Nephron progenitor cell (in vitro differentiated cells): ENCODE measurements at regions not wholly inside any gene's neighbourhood (a gene's known extent, or its start where the extent isn't known, plus 50 kb on each side); places are given as distances from the start of the nearest gene placed in this dataset.
A peak's percentile ranks its signal among the peaks of the same experiment; 100 is the strongest.

Source experiments
- DNase-seq: peaks from one replicate; pipeline ENCODE4 v3.0.0; 2021
- H3K27ac Mint-ChIP-seq: 2 replicates; pipeline ENCODE4 v1.8.0; 2021; ENCODE audit warnings: mild to moderate bottlenecking, moderate library complexity, mixed read lengths
- H3K27me3 Mint-ChIP-seq: 2 replicates; pipeline ENCODE4 v1.8.0; 2021; ENCODE audit warnings: mild to moderate bottlenecking, low read depth, mixed read lengths; ENCODE audit not compliant: poor library complexity
- H3K36me3 Mint-ChIP-seq: 2 replicates; pipeline ENCODE4 v1.8.0; 2021; ENCODE audit warnings: low read depth, mixed read lengths
- H3K4me1 Mint-ChIP-seq: 2 replicates; pipeline ENCODE4 v1.8.0; 2021; ENCODE audit warnings: mixed read lengths
- H3K4me3 Mint-ChIP-seq: 2 replicates; pipeline ENCODE4 v1.8.0; 2021; ENCODE audit warnings: mild to moderate bottlenecking, moderate library complexity, mixed read lengths
- H3K9me3 Mint-ChIP-seq: 2 replicates; pipeline ENCODE4 v1.8.0; 2021; ENCODE audit warnings: mild to moderate bottlenecking, moderate library complexity, mixed read lengths
- TF ChIP-seq, protein P1 (sequence below): fragments of 200-600 bp; sonication (generic); IDR thresholded peaks from 2 replicates; pipeline ENCODE4 v1.5.0; 2021; ENCODE audit warnings: antibody characterized with exemption

DNA sequence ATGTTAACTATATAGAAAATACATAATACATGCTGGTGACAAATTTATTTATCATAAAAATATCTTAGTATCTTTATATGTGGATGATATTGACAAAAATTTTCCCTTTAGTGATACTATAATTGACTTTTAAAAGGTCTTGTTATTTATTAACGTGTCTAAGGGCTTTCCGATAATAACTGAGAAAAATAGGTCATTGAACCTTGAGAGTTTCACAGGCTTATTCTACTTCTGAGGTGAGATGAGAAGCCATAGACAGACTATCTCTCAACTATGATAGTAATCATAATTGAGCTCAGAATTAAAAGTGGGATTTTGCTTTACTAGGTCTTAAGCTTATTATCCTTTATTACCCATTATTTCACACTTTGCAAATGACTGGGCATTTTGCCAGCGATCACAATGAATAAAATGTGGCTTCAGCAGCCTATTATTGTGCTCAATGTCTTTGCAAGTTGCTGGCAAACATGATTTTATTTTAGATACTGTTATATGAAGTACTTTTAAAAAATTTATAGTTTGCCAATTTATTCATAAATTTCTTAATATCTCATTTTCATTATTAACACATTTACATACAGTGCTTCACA is 574.5 kb downstream of the ZWINT start:
- Mint-ChIP-seq H3K4me1 (no peaks in the 10 kb centered on the region), H3K36me3 (no peaks in the 10 kb centered on the region), H3K9me3 (peaks cover 5% of the 10 kb centered on the region), H3K27me3 (peaks cover 4% of the 10 kb centered on the region), H3K4me3 (no peak overlapping the region), H3K27ac (no peak overlapping the region)
- no peak for DNase-seq
- TF ChIP-seq, protein P1, sequence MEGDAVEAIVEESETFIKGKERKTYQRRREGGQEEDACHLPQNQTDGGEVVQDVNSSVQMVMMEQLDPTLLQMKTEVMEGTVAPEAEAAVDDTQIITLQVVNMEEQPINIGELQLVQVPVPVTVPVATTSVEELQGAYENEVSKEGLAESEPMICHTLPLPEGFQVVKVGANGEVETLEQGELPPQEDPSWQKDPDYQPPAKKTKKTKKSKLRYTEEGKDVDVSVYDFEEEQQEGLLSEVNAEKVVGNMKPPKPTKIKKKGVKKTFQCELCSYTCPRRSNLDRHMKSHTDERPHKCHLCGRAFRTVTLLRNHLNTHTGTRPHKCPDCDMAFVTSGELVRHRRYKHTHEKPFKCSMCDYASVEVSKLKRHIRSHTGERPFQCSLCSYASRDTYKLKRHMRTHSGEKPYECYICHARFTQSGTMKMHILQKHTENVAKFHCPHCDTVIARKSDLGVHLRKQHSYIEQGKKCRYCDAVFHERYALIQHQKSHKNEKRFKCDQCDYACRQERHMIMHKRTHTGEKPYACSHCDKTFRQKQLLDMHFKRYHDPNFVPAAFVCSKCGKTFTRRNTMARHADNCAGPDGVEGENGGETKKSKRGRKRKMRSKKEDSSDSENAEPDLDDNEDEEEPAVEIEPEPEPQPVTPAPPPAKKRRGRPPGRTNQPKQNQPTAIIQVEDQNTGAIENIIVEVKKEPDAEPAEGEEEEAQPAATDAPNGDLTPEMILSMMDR: no peak

DNA sequence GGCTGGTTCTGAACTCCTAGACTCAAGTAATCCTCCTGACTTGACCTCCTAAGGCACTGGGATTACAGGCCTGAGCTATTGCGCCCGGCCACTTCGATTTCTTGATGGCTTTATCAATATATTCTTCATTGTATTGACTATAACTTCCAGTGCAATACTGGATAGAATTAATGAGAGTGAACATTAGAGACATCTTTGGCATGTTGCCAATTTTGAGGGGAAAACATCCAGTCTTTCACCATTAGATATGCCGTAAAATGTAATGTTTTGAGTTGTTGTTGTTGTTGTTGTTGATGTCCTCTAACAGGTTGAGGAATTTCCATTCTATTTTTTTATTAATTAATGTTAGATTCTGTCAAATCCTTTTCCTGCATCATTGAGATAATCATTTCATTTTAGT is 578.9 kb downstream of the ZWINT start:
- no peak for DNase-seq
- TF ChIP-seq, protein P1: no peak
- H3K4me1 Mint-ChIP-seq: no peaks in the 10 kb centered on the region

DNA sequence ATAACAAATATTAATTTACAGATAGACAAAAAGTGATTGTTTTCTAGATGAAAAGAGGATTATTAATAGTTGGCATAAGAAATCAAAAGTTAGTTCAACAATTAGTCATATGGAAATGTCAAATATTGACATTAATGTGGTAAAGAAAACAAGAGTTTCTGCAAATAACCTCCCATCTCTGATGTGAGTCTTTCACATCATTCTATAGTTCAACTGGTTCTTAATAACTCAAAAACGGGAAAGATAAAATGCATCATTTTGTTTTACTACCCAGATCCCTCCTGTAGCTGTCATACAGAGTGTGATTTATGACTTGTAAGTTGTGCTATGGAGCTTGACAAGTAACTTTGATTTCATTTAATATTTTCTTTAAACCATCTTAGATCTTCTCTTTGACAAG is 594.8 kb downstream of the ZWINT start:
- TF ChIP-seq, protein P1: no peak
- no peaks in the 10 kb centered on the region for H3K36me3 Mint-ChIP-seq
- H3K27me3 Mint-ChIP-seq: no peaks in the 10 kb centered on the region
- no peaks in the 10 kb centered on the region for H3K9me3 Mint-ChIP-seq
- DNase-seq: no peak
- H3K4me1 Mint-ChIP-seq: no peaks in the 10 kb centered on the region
- no peak overlapping the region for H3K4me3 Mint-ChIP-seq
- no peak overlapping the region for H3K27ac Mint-ChIP-seq

More for the DNA sequence above, 578.9 kb downstream of the ZWINT start:
- H3K27me3 Mint-ChIP-seq: no peaks in the 10 kb centered on the region
- no peaks in the 10 kb centered on the region for H3K9me3 Mint-ChIP-seq
- no peak overlapping the region for H3K27ac Mint-ChIP-seq
- no peak overlapping the region for H3K4me3 Mint-ChIP-seq
- no peaks in the 10 kb centered on the region for H3K36me3 Mint-ChIP-seq

DNA sequence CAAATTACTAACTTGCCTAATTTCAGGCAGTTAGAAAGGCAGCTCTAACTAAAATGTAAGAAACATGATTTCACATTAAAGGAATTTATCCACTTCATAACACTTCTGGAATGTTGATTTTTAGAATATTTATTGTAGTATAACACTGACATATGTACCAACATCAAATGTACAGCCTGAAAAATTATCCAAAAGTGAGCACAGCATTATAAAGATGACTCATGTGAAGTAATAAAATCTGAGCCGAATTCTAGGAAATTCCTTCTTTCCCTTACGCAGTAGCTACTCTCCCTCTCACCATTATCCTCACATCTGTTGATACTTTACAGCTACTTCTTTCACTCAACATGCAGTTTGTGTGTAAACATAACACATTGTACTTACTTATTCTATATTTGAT is 610.6 kb downstream of the ZWINT start:
- TF ChIP-seq, protein P1: no peak
- Mint-ChIP-seq H3K9me3 (no peaks in the 10 kb centered on the region), H3K27me3 (no peaks in the 10 kb centered on the region), H3K4me3 (no peak overlapping the region), H3K27ac (no peak overlapping the region), H3K36me3 (no peaks in the 10 kb centered on the region), H3K4me1 (peaks cover 24% of the 10 kb centered on the region)
- DNase-seq: no peak

DNA sequence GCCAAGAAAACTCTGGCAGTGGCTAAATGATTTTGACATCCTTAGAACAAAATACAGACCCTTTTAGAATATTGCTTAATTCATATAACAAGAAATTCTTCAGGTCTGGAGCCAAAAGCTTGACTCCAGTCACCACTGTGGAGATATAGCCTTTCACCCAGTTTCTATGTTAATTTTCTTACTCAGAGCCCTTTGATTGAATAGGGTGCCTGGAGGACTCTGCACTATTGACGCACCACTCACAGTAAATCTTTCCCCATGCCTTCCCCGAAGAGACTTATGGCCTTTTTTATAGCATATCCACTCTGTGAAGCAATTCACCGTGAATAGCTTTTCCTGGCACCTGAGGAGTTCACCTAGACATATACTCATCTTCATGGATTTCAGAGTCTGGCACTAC is 613.8 kb downstream of the ZWINT start:
- Mint-ChIP-seq H3K4me3 (no peak overlapping the region), H3K4me1 (peaks cover 24% of the 10 kb centered on the region), H3K27ac (peak overlapping the region; percentile 35), H3K9me3 (no peaks in the 10 kb centered on the region), H3K36me3 (no peaks in the 10 kb centered on the region), H3K27me3 (no peaks in the 10 kb centered on the region)
- TF ChIP-seq, protein P1: no peak
- no peak for DNase-seq

DNA sequence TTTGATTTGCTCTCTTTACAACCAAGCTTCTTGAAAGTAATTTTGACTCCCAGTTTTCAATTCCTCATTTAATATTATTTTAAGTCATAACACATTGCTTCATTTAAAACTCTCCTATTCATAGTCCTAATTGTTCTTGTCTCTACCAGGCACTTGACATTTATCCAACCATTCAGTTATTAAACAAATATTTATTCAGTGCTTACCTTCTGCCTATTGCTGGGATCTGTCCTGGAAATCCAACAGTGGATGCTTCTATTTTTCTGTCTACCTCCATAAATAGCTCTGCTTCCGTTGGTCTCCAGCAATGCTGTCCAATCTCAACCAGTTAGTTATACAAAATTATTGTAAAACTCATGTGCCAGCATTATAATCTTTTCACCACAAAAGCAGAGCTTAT is 615.1 kb downstream of the ZWINT start:
- H3K36me3 Mint-ChIP-seq: no peaks in the 10 kb centered on the region
- no peak overlapping the region for H3K27ac Mint-ChIP-seq
- no peak overlapping the region for H3K4me3 Mint-ChIP-seq
- TF ChIP-seq, protein P1: no peak
- peaks cover 24% of the 10 kb centered on the region for H3K4me1 Mint-ChIP-seq
- no peaks in the 10 kb centered on the region for H3K27me3 Mint-ChIP-seq
- DNase-seq: no peak
- no peaks in the 10 kb centered on the region for H3K9me3 Mint-ChIP-seq
